DMS 273 treated with DMSO at 0.1 percent for 48 hours (cell line): ENCODE measurements at regions not wholly inside any gene's neighbourhood (a gene's known extent, or its start where the extent isn't known, plus 50 kb on each side); places are given as distances from the start of the nearest gene placed in this dataset.
"Not testable (repeated sequence)": the region's sequence is repeated elsewhere in the genome, so short reads cannot be mapped to it uniquely, and the experiment has no call there.

Experiments used
- DNase-seq: peaks from one replicate; lab custom pipeline; 2025; lab: John Stamatoyannopoulos, UW

- no peak for DNase-seq
Observed at GRCh38 chr10:124164264-124164663, 70.9 kb upstream of the CHST15 start.

GRCh38 chr10:124162774-124163354, 69.5 kb upstream of the CHST15 start:
- DNase-seq, result no peak

DNA sequence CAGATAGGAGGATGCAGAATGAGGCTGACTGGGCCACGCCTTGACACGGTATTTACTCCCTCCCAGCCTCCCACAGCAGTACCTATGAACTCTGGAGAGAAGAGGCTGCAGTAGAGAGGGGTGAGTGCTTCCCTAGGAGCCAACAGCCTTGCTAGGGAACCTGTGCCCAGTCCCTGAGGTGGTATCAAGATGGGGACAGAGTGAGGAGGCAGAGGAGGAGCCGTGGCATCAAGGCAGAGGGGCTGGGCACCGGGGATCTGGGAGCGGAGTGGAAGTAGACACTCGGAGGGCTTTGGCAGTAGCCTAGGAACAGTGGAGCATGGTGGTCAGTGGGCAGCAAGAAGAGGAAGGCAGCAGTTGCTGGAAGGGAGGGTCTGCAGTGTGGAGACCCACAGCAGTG, 68.7 kb upstream of the CHST15 start:
- no peak for DNase-seq

DNA sequence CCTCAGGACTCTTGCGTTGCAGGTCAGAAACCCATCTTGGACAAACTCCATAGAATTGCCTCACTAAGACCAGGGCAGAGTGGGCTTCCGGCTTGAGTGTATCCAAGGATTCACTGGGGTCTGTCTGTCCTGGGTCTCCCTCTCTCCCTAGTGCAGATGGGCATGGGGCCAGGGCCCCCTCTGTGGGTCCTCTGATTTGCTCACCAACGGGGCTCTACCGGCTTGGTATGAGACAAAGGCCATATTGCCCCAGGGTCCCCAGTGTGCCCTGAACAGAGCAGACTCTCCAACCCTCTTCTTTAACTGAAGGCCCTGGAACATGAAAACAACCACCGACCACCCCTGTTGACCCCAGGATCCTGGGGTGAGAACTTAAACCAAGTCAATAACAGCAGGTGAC, 68.2 kb upstream of the CHST15 start:
- DNase-seq, result no peak

DNA sequence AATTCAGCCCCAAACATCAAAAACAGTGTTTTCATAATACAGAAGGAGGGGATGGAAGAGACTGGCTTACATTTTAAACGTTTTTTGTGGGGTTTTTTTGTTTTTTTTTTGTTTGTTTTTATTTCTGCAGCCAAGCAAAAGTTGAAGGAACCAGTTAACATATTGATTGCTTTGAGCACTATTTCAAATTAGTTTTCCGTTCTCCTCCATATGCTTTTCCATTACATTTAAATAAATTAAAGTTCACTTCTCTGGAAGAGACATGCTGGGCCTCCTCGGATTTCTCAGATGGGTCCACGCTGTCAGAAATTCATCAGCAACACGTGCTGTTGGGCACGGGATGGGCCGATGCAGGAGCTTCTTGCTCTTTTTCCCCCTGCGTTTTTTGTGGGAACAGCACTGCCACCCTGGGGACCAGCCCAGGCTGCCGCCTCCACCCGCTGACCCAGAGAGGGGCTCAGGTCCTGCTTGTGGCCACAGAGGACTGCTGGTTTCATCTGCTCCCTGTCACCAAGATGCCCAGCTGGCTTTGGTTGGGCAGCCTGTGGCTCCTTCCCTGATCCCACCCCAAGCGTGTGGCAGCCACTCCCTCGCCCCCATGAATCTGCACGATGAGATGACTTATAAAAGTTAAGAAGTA, 67.7 kb upstream of the CHST15 start:
- DNase-seq, result no peak

DNA sequence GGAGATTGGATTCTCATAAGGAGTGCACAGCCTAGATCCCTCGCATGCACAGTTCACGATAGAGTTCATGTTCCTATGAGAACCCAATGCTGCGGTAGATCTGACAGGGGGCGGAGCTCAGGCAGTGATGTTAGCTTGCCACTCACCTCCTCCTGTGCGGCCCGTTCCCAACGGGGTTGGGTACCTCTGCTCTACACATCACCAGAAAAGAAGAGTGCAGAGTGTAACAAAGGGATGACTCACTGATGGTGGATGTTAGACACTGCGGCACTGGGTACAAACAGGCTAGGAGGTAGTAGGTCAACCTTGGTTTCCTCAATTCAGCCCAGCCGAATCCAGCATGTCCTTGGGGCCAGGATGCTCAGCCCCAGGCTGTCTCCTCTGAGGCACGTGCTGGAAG, 66.8 kb upstream of the CHST15 start:
- no peak for DNase-seq

DNA sequence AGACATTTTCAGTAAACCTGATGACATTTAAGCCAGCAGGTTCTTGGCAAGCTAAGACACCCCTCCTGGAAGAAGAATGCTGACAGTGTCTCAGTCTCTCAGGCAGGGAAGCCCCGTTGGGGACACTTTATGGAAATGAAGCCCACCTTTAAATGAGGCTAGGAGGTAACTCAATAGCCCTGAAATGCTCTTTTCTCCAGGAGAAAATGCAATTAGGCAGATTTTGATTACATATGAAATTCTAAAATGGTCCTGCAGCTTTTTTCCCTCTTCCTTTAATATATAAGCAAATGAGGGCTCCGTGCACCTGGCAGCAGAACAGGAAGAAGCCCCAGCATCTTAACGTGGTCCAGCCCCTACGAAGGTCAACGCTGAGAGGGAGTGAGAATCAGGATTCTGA, 65.8 kb upstream of the CHST15 start:
- DNase-seq, result no peak

DNA sequence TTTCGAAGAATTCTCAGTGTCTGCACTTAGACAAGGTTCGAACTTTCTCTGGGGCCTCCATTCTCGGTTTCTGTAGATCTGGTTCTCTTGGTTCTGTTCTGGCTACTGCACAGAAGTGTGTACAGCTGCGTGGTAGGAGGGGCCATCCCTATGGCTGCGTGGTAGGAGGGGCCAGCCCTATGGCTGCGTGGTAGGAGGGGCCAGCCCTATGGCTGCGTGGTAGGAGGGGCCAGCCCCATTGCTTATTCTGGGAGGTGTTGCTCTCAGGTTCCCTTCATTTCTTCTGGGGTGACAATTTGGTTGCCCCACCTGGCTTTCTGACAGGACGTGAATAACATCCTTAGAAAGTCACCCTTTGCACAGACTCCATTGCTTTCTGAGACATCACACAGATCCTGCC, 65.2 kb upstream of the CHST15 start:
- DNase-seq, result no peak

DNA sequence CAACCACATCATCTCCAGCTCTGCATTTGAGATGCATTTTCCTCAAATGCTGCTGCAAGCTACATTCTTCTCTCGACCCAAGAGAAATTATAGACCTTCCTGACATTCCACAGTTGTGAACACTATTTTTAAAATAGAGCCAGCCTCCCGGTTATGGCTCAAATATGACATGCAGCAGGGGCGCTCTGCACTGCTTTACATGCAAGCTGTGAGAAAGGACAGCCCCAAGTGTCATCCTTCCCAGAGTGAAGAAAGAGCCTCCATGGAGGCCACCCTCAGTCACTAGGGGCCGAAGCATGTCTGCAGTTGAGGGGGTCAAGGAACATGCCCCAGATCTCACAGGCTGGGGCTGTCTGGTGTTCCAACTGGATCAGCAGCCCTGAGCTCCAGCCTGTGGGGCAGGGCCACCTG, 63.9 kb upstream of the CHST15 start:
- DNase-seq, result no peak

- DNase-seq, result no peak
Observed at GRCh38 chr10:124156524-124157260, 63.3 kb upstream of the CHST15 start.

- no peak for DNase-seq
Observed at GRCh38 chr10:124155781-124156435, 62.5 kb upstream of the CHST15 start.

GRCh38 chr10:124153023-124153826, 59.8 kb upstream of the CHST15 start:
- DNase-seq, result no peak

GRCh38 chr10:124152139-124153022, 59.0 kb upstream of the CHST15 start:
- DNase-seq, result no peak

- no peak for DNase-seq
Observed at GRCh38 chr10:124151466-124152095, 58.2 kb upstream of the CHST15 start.

DNA sequence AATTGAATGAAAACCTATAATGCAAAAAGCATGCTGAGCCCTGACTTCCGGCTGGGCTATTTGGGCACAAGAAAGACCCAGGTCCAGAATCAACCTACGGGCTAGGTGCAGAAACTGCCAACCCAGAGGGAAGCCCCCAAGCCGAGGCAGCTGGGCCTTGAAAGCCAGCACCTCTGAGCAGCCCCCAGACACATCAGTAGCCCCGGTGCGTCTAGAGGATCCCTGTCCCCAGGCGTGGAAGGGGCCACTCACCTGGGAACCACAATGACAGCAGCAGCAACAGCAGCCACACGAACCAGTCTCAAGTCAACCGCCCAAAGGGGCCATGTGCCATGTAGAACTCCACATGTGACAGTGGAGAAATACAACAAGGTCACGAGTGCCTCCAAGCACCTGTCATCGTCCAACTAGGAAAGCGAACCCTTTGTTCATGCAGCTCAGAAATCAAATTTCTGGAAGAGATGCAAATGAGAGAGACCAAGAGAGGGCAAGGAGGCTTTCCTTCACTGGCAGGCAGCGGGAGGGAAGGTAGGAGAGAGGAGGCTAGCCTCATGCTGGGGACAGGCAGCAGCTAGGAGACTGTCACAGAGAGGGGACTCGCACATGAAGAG, 57.5 kb upstream of the CHST15 start:
- no peak for DNase-seq

DNA sequence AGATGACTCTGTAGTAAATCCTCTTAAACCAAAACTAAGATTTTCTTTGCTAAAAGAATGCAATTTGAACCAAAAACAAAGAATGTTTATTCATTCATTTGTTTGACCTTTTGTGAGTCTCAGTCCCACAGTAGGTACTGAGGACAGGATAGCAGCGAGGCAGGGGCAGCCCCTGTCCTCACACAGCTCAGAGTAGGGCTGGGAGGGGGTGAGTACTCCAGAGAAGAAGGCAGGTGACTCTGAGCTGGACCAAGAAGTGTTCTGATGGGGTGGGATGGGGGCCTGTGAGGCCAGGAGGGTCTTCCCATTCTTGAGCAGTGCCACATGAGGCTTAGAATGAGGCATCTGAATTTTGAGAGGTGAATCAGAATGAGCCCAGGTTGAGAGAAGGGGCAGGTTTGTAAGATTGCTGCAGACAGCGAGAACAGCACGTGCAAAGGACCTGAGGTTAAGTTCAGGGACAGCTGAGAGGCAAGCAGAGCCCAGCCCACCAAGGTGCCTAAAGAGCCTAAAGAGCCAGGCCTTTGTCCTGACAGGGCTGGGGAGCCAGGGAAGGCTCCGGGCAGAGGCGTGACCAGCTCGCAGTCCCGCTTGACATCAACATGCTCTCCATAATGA, 56.9 kb upstream of the CHST15 start:
- DNase-seq, result no peak

GRCh38 chr10:124149189-124150042, 56.0 kb upstream of the CHST15 start:
- DNase-seq, result peak; percentile 3

DNA sequence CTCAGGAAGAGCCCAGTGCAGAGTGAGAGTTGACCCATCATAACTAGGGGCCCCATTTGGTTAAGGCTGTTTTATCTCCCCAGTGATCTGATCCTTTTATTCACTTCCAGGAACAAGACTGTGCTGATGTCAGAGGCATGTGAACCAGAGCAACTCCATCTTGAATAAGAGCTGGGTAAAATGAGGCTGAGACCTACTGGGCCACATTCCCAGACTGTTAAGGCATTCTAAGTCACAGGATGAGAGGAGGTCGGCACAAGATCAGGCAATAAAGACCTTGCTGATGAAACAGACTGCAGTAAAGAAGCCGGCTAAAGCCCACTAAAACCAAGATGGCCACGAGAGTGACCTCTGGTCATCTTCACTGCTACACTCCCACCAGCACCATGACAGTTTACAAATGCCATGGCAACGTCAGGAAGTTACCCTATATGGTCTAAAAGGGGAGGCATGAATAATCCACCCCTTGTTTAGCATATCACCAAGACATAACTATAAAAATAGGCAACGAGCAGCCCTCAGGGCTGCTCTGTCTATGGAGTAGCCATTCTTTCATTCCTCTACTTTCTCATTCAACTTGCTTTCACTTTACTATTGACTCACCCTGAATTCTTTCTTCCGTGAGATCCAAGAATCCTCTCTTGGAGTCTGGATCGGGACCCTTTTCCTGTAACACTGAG, 55.3 kb upstream of the CHST15 start:
- DNase-seq, result not testable (repeated sequence)
